Neuronal stem cell (in vitro differentiated cells): ENCODE measurements at regions not wholly inside any gene's neighbourhood (a gene's known extent, or its start where the extent isn't known, plus 50 kb on each side); places are given as distances from the start of the nearest gene placed in this dataset.

Experiments
- DNase-seq: peaks from one replicate; pipeline ENCODE4 v3.0.0-alpha.2; 2013; ENCODE audit warnings: low spot score
- H2AFZ ChIP-seq: one replicate; pipeline ENCODE4 v1.6.1; 2013; ENCODE audit warnings: mild to moderate bottlenecking, low read length, inconsistent platforms
- H2AK5ac ChIP-seq: 2 replicates; pipeline ENCODE4 v1.6.1; 2013; ENCODE audit warnings: low read depth, mild to moderate bottlenecking, inconsistent platforms, low read length, moderate library complexity, mixed read lengths
- H2BK120ac ChIP-seq: 2 replicates; pipeline ENCODE4 v1.6.1; 2013; ENCODE audit warnings: low read depth, mild to moderate bottlenecking, inconsistent platforms, low read length, moderate library complexity, mixed read lengths
- H2BK12ac ChIP-seq: one replicate; pipeline ENCODE4 v1.6.1; 2013; ENCODE audit warnings: low read length, inconsistent platforms
- H2BK15ac ChIP-seq: 2 replicates; pipeline ENCODE4 v1.6.1; 2013; ENCODE audit warnings: mild to moderate bottlenecking, low read length, inconsistent platforms, mixed read lengths
- H2BK5ac ChIP-seq: one replicate; pipeline ENCODE4 v1.6.1; 2013; ENCODE audit warnings: inconsistent platforms, mild to moderate bottlenecking, low read length, moderate library complexity
- H3K14ac ChIP-seq: one replicate; pipeline ENCODE4 v1.6.1; 2013; ENCODE audit warnings: low read length, inconsistent platforms
- H3K18ac ChIP-seq: 2 replicates; pipeline ENCODE4 v1.6.1; 2013; ENCODE audit warnings: low read length, inconsistent platforms
- H3K23ac ChIP-seq: 2 replicates; pipeline ENCODE4 v1.6.1; 2013; ENCODE audit warnings: low read depth, mild to moderate bottlenecking, mixed read lengths, low read length, inconsistent platforms; ENCODE audit not compliant: poor library complexity
- H3K27ac ChIP-seq: replicated peaks from 3 replicates; pipeline ENCODE4 v1.5.1; 2013; ENCODE audit warnings: low read length, inconsistent platforms
- H3K27me3 ChIP-seq, 3 experiments: 2 replicates each; pipeline ENCODE4 v1.6.1; 2013; ENCODE audit warnings: low read length in 3 of 3, mild to moderate bottlenecking in 2 of 3, inconsistent platforms in 1 of 3, low read depth in 1 of 3, mixed read lengths in 1 of 3, moderate library complexity in 1 of 3; ENCODE audit not compliant: control insufficient read depth in 3 of 3, insufficient read depth in 3 of 3
- H3K36me3 ChIP-seq, 2 donors: replicated peaks in 1 of 2; 2 replicates each; pipeline ENCODE4 v1.6.1; 2013; ENCODE audit warnings: low read length in 2 of 2; ENCODE audit not compliant: control insufficient read depth in 2 of 2, insufficient read depth in 2 of 2
- H3K4ac ChIP-seq: 2 replicates; pipeline ENCODE4 v1.6.1; 2013; ENCODE audit warnings: inconsistent platforms, mild to moderate bottlenecking, low read length, moderate library complexity
- H3K4me1 ChIP-seq, 2 donors: 1 replicate in 1 of 2; 2 replicates in 1 of 2; pipeline ENCODE4 v1.6.1; 2013; ENCODE audit warnings: low read length in 2 of 2, low read depth in 1 of 2; ENCODE audit not compliant: control insufficient read depth in 2 of 2, insufficient read depth in 1 of 2
- H3K4me2 ChIP-seq: one replicate; pipeline ENCODE4 v1.6.1; 2013; ENCODE audit warnings: mild to moderate bottlenecking, low read length, inconsistent platforms; ENCODE audit not compliant: insufficient read depth, poor library complexity, severe bottlenecking
- H3K4me3 ChIP-seq, 2 donors: 2 replicates each; pipeline ENCODE4 v1.5.1; 2013; ENCODE audit warnings: low read length in 2 of 2, mild to moderate bottlenecking in 2 of 2, inconsistent platforms in 1 of 2, moderate library complexity in 1 of 2
- H3K79me1 ChIP-seq: one replicate; pipeline ENCODE4 v1.6.1; 2013; ENCODE audit warnings: low read depth, mild to moderate bottlenecking, inconsistent platforms, low read length, moderate library complexity
- H3K9ac ChIP-seq: one replicate; pipeline ENCODE4 v1.6.1; 2013; ENCODE audit warnings: mild to moderate bottlenecking, low read depth, low read length, inconsistent platforms; ENCODE audit not compliant: poor library complexity
- H3K9me3 ChIP-seq, 2 donors: replicated peaks in 1 of 2; 2 replicates each; pipeline versions ENCODE3 to v1.6.1; 2013; ENCODE audit warnings: low read length in 2 of 2, mild to moderate bottlenecking in 2 of 2, inconsistent platforms in 1 of 2, low read depth in 1 of 2, mixed read lengths in 1 of 2, moderate library complexity in 1 of 2; ENCODE audit not compliant: control insufficient read depth in 2 of 2, insufficient read depth in 1 of 2
- H4K8ac ChIP-seq: one replicate; pipeline ENCODE4 v1.6.1; 2013; ENCODE audit warnings: low read depth, mild to moderate bottlenecking, inconsistent platforms, low read length, moderate library complexity
- H4K91ac ChIP-seq: one replicate; pipeline ENCODE4 v1.6.1; 2013; ENCODE audit warnings: low read length, low read depth, mild to moderate bottlenecking, inconsistent platforms; ENCODE audit not compliant: poor library complexity
- WGBS, 2 donors: extraction: QIAGEN DNeasy Blood & Tissue Kit; methylation state at CpG; one replicate each; pipeline ENCODE4 v1.1.7; 2013; ENCODE audit warnings: missing lambda C conversion rate in 2 of 2, mixed read lengths in 1 of 2; ENCODE audit not compliant: insufficient read length in 2 of 2, insufficient replicate concordance in 1 of 2; ENCODE audit errors: extremely low coverage in 2 of 2; 5-methylcytosine and 5-hydroxymethylcytosine counted together

DNA sequence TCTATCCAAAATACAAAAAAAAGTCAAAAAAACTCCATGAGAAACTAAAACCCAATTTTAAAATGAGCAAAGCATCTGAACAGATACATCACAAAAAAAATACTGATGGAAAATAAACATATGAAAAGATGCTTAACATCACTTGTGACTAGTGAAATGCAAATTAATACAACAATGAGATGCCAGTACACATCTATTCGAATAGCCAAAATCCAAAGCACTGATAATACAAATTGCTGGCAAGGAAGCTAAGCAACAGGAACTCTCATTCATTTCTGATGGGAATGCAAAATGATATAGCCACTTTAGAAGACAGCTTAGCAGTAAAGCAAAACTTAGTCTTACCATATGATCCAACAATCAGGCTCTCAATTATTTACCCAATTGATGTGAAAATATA lies 190.2 kb upstream of the FN1 start:
- no peak overlapping the region for H3K14ac ChIP-seq
- no peak overlapping the region for H3K4me2 ChIP-seq
- H2BK5ac ChIP-seq: no peak overlapping the region
- H2BK15ac ChIP-seq: no peak overlapping the region
- H3K23ac ChIP-seq: no peak overlapping the region
- H3K9ac ChIP-seq: no peak overlapping the region
- no peak overlapping the region for H2AK5ac ChIP-seq
- no peaks in the 10 kb centered on the region for H3K27me3 ChIP-seq
- no peak overlapping the region for H4K91ac ChIP-seq
- no peak overlapping the region for H4K8ac ChIP-seq
- H3K4me1 ChIP-seq: no peaks in the 10 kb centered on the region
- H2BK12ac ChIP-seq: no peak overlapping the region
- no CpG with 5 or more reads among the region's 1 CpG for WGBS, 2 donors
- no peak overlapping the region for H3K18ac ChIP-seq
- no peaks in the 10 kb centered on the region for H3K36me3 ChIP-seq
- no peaks in the 10 kb centered on the region for H3K79me1 ChIP-seq
- no peak overlapping the region for H2BK120ac ChIP-seq
- H2AFZ ChIP-seq: no peak overlapping the region
- H3K27ac ChIP-seq: no peak overlapping the region
- H3K4ac ChIP-seq: no peak overlapping the region
- no peaks in the 10 kb centered on the region for H3K9me3 ChIP-seq
- no peak overlapping the region for H3K4me3 ChIP-seq
- no peak for DNase-seq

DNA sequence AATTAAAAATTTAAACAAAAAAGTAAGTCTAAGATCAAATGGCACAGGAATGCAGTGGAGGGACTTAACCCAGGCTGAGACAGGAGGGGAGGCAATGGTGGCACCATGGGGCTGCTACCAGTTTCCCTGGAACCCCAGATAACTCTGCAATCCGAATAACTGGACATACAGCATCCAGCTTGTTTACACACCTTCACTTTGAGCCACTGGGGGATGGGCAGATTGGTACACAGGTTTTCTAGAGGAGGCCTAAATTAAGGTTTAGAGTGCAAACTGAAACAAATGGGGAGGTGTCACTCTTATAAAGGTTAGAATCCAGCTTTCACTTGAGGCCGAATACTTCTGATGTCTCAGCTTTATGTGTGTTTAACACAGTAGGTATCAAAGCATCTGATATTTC lies 189.3 kb upstream of the FN1 start:
- H3K36me3 ChIP-seq: no peaks in the 10 kb centered on the region
- no peak overlapping the region for H4K91ac ChIP-seq
- H3K79me1 ChIP-seq: no peaks in the 10 kb centered on the region
- no peak overlapping the region for H3K9ac ChIP-seq
- no peak overlapping the region for H2BK15ac ChIP-seq
- H3K14ac ChIP-seq: no peak overlapping the region
- H2BK120ac ChIP-seq: no peak overlapping the region
- H2BK5ac ChIP-seq: no peak overlapping the region
- no peak overlapping the region for H2BK12ac ChIP-seq
- H3K23ac ChIP-seq: no peak overlapping the region
- no peak overlapping the region for H3K18ac ChIP-seq
- no peak overlapping the region for H3K4me3 ChIP-seq
- H2AK5ac ChIP-seq: no peak overlapping the region
- DNase-seq: no peak
- H3K4ac ChIP-seq: no peak overlapping the region
- H3K4me2 ChIP-seq: no peak overlapping the region
- no peak overlapping the region for H3K27ac ChIP-seq
- no peak overlapping the region for H4K8ac ChIP-seq
- H3K4me1 ChIP-seq: no peaks in the 10 kb centered on the region
- H2AFZ ChIP-seq: no peak overlapping the region
- H3K9me3 ChIP-seq: no peaks in the 10 kb centered on the region
- no CpG with 5 or more reads among the region's 2 CpGs for WGBS, 2 donors
- H3K27me3 ChIP-seq: no peaks in the 10 kb centered on the region

DNA sequence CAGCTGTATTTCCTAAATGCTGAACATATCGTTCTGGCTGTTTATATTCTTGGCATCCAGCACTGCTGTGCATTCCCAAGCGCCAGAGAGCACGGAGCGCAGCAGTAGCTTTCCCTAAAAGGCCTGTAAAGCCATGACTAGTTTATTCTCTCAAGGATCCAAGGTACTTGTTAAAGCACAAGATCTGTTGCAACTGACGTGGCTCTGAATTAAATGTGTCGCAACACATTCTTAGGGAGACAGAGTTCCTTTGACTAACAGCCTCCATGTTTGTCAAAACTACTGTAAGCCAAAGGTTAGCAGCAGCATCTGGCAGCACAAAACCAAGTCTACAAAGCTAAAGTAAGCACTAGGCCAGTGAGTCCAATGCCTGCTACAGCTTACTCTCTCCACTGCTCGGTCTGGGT lies 188.6 kb upstream of the FN1 start:
- no peak overlapping the region for H3K9ac ChIP-seq
- no peak overlapping the region for H2BK120ac ChIP-seq
- H3K27me3 ChIP-seq: no peaks in the 10 kb centered on the region
- H2AK5ac ChIP-seq: no peak overlapping the region
- H3K79me1 ChIP-seq: no peaks in the 10 kb centered on the region
- H3K9me3 ChIP-seq: no peaks in the 10 kb centered on the region
- no peak overlapping the region for H2BK15ac ChIP-seq
- H4K8ac ChIP-seq: no peak overlapping the region
- DNase-seq: no peak
- H3K4me1 ChIP-seq: peaks cover 3 to 5% of the 10 kb centered on the region in 2 donors
- H2BK5ac ChIP-seq: no peak overlapping the region
- no peak overlapping the region for H3K27ac ChIP-seq
- no peaks in the 10 kb centered on the region for H3K36me3 ChIP-seq
- no CpG with 5 or more reads among the region's 7 CpGs for WGBS, 2 donors
- no peak overlapping the region for H3K23ac ChIP-seq
- H3K14ac ChIP-seq: no peak overlapping the region
- no peak overlapping the region for H3K4me3 ChIP-seq
- H4K91ac ChIP-seq: no peak overlapping the region
- H3K4ac ChIP-seq: no peak overlapping the region
- H3K4me2 ChIP-seq: no peak overlapping the region
- no peak overlapping the region for H2BK12ac ChIP-seq
- peak overlapping the region; percentile 67 for H2AFZ ChIP-seq
- no peak overlapping the region for H3K18ac ChIP-seq

DNA sequence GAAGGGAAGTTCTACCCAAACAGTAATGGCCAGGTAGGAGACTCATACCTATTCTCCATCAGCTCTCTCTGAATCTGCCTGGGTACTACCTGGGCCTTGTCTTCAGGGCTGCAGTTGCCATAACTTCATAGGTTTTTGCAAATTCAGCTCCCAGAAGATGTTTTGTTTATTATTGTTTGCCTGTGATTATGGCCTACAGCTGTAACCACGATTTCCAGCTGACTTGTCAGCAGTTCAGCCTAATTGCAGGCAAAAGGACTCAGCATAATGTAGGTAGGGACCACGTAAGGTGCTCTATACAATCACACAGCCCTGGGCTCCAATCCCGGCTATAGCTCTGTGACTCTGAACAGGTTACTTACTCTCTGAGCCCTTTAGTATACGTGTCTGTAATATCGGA lies 187.0 kb upstream of the FN1 start:
- no peak overlapping the region for H3K23ac ChIP-seq
- H3K27me3 ChIP-seq: no peaks in the 10 kb centered on the region
- H2AK5ac ChIP-seq: no peak overlapping the region
- H3K36me3 ChIP-seq: no peaks in the 10 kb centered on the region
- H2BK15ac ChIP-seq: no peak overlapping the region
- peaks cover 8 to 9% of the 10 kb centered on the region in 2 donors for H3K4me1 ChIP-seq
- no peak overlapping the region for H3K14ac ChIP-seq
- H3K9ac ChIP-seq: no peak overlapping the region
- no peak overlapping the region for H3K27ac ChIP-seq
- H2BK120ac ChIP-seq: no peak overlapping the region
- no peak overlapping the region for H2BK5ac ChIP-seq
- H3K79me1 ChIP-seq: no peaks in the 10 kb centered on the region
- H4K8ac ChIP-seq: no peak overlapping the region
- H3K18ac ChIP-seq: no peak overlapping the region
- H3K4me2 ChIP-seq: no peak overlapping the region
- no peak overlapping the region for H4K91ac ChIP-seq
- no peak for DNase-seq
- no peak overlapping the region for H3K4ac ChIP-seq
- no CpG with 5 or more reads among the region's 5 CpGs for WGBS, 2 donors
- no peak overlapping the region for H2BK12ac ChIP-seq
- H3K4me3 ChIP-seq: no peak overlapping the region
- H2AFZ ChIP-seq: no peak overlapping the region
- no peaks in the 10 kb centered on the region for H3K9me3 ChIP-seq
